Posterior cingulate gyrus (tissue), 11 donors: ENCODE measurements at regions not wholly inside any gene's neighbourhood (a gene's known extent, or its start where the extent isn't known, plus 50 kb on each side); places are given as distances from the start of the nearest gene placed in this dataset.

Source experiments
- DNase-seq, 10 donors: peaks; one replicate each; pipeline versions ENCODE4 v3.0.0 to v3.0.0-alpha.2; 2020 to 2021; ENCODE audit warnings: mixed read lengths in 3 of 10
- intact Hi-C: fragments of 100-400 bp; cut with DNase I; formaldehyde crosslinking; loops from one replicate; pipeline ENCODE4 v1.15.1; 2023

DNA sequence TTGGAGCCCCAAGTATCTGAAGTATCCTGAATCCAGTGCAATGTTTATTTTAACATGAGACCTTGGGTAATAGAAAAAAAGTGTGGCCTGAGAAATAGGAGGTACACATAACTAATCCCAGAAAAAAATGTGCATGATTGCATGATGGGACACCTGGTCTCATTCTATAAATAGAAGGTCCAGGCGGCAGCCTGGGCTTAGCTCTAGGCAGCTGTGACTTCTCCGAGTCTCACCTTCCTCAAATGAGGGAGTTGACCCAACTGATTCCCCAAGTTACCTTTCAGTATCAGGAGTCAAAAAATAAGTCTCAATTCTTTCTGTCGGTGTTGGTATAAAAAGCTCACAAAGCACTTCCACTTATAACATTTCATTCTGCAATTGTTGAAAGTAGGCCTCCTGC, 65.9 kb upstream of the CCDC190 start:
- intact Hi-C loops: no loop called here
- no peak for DNase-seq

- intact Hi-C loops: no loop called here
- no peak for DNase-seq
Observed at GRCh38 chr1:162924179-162924578, 63.2 kb upstream of the CCDC190 start.

DNA sequence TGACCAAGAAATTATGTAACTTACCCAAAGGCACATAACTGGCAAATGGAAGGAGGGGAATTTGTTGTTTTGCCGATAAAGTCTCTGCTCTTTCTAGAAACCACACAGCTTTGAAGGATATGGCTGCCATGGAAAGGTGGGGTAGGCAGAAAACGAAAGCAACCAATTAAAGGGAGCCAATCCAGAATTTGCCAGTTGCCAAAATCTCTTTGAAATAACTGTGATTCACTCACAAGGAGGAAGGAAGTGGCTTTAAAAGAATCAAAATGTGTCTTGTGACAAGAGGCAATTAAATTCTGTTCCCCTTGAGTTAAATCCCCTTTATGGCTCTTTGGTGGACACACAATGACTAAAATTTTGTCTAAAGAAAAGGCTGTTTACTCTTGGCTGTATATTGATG, 61.2 kb upstream of the CCDC190 start:
- intact Hi-C loops: no loop called here
- no peak for DNase-seq

GRCh38 chr1:162921311-162921710, 60.3 kb upstream of the CCDC190 start:
- intact Hi-C loops: no loop called here
- DNase-seq: no peak

- peak in 2 of 10 donors; percentile 54 to 74 for DNase-seq
Observed at GRCh38 chr1:162919034-162919433, 58.1 kb upstream of the CCDC190 start.

DNA sequence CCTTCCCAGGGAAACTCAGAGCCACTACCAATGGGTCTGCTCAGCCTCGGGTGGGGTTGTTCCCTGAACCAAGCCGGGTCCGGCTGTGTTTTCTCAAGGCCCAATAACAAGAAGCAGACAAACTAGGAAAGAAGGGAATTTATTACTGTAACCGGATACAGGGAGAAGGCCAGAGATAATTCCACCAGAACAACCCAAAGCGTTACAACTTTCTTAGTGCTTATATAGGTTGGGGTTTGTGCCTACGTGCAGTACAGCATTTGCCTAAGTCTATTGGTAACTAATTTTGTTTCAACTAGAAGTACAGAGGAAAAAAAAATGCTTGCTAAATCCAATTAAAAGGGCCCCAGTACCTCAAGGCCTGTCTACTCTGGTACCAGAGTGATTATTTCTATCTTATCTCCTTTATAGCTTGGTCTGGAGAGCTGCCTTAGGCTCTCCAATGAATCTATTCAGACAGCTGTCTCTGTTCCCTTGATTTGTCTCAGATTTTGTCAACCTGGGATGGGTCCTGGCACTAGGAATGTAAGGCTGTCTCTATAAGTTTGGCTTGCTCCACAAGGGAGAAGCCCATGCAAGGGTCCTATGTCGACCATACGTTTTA, 57.3 kb upstream of the CCDC190 start:
- intact Hi-C loops: no loop called here
- DNase-seq: no peak

More at GRCh38 chr1:162919034-162919433, 58.1 kb upstream of the CCDC190 start:
- intact Hi-C loops: no loop called here

DNA sequence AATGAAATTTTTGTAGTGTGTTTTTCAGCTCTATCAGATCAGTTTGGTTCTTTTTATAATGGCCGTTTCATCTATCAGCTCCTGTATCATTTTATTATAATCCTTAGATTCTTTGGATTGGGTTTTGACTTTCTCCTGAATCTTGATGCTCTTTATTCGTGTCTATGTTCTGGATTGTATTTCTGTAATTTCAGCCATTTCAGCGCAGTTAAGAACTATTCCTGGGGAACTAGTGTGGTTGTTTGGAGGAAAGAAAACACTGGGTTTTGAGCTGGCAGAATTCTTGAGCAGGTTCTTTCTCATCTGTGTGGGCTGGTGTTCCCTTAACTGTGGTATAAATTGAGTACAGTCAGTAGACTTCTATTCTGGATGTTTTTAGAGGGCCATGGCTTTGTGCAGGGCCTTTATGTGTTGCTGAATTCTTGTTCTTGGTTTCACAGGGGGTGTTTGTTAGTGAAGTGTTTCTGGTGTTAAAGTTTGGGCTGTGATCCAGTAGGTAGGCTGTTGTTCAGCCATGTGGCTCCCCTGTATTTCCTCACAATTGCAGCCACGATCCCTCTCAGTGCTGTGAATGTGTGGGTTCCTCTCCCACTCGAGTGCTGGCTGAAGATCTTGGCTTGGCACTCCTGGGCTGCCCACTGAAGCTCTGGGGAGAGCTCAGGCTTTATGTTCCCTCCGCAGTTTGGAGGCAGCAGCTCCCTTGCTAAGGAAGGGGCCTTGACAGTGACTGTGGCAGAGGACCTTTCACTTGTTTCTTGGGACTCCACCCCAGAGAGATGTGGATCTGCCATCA, 56.0 kb upstream of the CCDC190 start:
- intact Hi-C loops: no loop called here
- peak in 8 of 10 donors; percentile 36 to 94 (median 64) for DNase-seq

DNA sequence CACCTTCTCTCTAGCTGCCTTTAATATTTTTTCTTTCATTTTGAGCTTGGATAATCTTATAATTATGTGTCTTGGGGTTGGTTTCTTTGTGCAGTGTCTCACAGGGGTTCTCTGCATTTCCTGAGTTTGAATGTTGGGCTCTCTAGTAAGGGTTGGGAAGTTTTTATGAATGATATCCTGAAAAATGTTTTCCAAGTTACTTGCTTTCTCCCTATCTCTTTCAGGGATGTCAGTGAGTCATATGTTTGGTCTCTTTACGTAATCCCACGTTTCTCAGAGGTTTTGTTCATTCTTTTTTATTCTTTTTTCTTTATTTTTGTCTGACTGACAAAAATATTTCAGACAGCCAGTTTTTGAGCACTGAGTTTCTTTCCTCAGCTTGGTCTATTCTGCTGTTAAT, 55.4 kb upstream of the CCDC190 start:
- intact Hi-C loops: no loop called here
- no peak for DNase-seq

DNA sequence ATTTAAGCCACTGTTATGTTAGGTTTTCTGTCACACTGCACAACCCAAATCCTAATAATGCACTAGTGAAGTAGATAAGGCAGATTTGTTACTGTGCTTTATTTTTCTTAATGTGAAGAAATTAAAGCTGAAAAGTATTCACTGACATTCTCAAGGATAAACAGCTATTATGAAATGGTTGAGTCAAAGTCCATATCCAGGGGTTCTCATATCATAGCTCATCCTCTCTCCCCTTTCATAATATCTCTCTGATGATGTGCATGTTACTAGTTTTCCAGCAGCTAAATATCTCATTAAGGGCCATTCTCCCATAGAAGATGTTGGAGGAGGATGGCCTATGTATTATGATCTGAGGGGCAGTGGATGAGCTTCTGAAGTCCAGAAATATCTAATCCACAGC, 53.6 kb upstream of the CCDC190 start:
- intact Hi-C loops: no loop called here
- no peak for DNase-seq

DNA sequence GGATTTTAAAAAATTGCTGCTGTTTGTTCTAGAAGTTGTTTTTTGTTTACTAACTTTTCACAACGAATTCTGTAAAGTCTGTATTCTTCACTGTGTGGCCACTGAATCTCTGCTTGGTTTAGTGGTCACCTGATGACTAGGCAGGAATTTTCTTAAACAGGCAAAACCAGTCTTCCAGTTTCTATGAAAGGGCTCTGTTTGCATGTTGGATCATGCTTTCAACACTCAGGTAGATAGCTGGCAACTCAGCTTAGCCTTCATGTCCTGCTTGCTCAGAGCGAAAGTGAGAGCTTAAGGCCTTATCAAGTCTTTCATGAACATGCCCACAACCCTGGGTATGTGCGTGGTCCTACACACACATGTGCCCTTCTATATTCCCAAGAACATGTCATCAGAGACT, 52.4 kb upstream of the CCDC190 start:
- intact Hi-C loops: no loop called here
- no peak for DNase-seq

- intact Hi-C loops: no loop called here
Observed at GRCh38 chr1:162912061-162912667, 51.2 kb upstream of the CCDC190 start.

More at GRCh38 chr1:162912061-162912667, 51.2 kb upstream of the CCDC190 start:
- no peak for DNase-seq
